GM18951 (cell line): ENCODE measurements at regions not wholly inside any gene's neighbourhood (a gene's known extent, or its start where the extent isn't known, plus 50 kb on each side); places are given as distances from the start of the nearest gene placed in this dataset.

ENCODE experiments used
- POLR2A ChIP-seq: IDR thresholded peaks from 4 replicates; pipeline ENCODE4 v1.6.1; 2011; ENCODE audit warnings: mild to moderate bottlenecking; ENCODE audit not compliant: insufficient read length, insufficient read depth; ENCODE audit errors: extremely low read depth
- in situ Hi-C: fragments of 300-500 bp; cut with MboI; formaldehyde crosslinking; loops from one replicate; pipeline ENCODE4 v1.12.0; 2022; ENCODE audit warnings: low sequenced_read_pairs, mixed read lengths, inconsistent platforms; ENCODE audit not compliant: unreplicated experiment

DNA sequence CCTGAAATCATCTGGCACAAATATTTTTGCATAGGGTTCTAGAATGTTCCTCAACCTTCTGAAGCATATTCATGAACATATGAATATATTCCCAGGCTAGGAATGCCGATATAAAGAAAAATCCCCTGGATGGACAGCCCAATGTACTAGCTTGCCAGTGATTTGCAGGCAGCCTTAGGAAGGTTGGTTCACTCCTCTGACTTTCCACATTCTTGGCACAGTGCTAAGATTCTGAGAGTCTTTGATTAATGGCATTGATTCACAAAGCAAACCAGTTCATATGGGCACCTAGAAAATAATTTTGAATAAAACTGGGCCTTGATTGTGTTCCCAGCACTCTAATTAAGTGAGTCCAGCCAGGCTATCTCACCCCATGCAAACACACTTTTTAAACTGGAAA, 56.9 kb upstream of the ENPP4 start:
- in situ Hi-C loops, result no loop called here
- no peak for TF ChIP-seq POLR2A

DNA sequence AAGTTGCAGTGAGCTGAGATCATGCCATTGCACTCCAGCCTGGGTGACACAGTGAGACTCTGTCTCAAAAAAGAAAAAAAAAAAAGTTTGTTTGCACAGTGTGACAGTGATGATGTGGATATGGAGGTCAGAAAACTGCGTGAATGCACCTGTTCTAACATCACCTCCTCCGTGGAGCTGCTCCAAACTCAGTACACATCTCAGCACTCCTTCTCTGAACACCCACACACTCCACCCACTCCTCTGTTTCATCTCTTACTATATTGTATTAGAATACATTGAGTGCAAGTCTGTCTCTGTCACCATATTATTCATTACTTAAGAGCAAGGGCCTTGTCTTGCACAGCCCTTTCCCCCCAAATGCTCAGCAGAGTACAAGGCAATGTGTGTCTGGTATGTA, 51.5 kb upstream of the ENPP4 start:
- in situ Hi-C loops, result loop anchor here (25.0 kb wide), 1 partner anchor 559 kb away; no protein-coding TSS in a partner anchor
- no peak for TF ChIP-seq POLR2A

DNA sequence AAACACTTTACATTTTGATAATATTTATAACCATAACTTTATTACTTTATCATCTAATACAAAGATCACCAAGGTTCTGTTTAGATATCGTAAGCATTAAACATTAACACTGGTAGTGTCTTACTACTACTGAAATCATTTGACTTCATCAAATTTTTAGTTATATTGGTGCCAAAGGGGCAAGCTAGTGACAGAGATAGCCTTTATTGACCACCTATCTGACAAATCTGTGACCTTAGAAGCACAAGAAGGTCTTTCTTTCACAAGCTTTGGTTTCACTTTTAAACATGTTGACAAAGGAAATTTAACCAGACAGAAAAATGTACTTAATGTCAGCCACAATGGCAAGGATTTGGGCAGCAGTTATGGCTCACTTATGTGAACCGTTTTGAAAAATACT, 50.7 kb upstream of the ENPP4 start:
- no peak for TF ChIP-seq POLR2A
- in situ Hi-C loops, result loop anchor here (25.0 kb wide), 1 partner anchor 558 kb away; no protein-coding TSS in a partner anchor
